ENCODE measurements at regions not wholly inside any gene's neighbourhood (a gene's known extent, or its start where the extent isn't known, plus 50 kb on each side); places are given as distances from the start of the nearest gene placed in this dataset.

DNA sequence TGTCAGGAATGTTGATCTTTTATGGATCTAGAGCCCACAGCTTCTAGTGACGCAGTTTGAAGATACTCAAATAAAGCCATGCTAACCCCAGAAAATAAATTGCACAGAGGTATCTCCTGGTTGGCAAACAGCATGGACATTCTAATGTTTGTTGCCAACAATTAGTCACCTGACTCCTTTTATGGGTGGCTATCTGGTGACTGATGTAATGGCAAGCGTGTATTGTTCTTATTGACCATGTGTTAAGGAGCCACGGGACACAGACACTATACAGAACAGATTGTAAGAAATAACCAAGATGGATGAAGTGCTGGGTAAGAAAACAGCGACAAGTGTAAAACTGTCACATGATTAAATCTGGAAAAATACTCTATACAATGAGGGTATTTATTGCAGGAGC, 401.3 kb upstream of the PDE3A start:
- TF ChIP-seq, protein P1, sequence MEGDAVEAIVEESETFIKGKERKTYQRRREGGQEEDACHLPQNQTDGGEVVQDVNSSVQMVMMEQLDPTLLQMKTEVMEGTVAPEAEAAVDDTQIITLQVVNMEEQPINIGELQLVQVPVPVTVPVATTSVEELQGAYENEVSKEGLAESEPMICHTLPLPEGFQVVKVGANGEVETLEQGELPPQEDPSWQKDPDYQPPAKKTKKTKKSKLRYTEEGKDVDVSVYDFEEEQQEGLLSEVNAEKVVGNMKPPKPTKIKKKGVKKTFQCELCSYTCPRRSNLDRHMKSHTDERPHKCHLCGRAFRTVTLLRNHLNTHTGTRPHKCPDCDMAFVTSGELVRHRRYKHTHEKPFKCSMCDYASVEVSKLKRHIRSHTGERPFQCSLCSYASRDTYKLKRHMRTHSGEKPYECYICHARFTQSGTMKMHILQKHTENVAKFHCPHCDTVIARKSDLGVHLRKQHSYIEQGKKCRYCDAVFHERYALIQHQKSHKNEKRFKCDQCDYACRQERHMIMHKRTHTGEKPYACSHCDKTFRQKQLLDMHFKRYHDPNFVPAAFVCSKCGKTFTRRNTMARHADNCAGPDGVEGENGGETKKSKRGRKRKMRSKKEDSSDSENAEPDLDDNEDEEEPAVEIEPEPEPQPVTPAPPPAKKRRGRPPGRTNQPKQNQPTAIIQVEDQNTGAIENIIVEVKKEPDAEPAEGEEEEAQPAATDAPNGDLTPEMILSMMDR (IDR thresholded peaks at IDR 0.05), result no peak
- intact Hi-C loops (cut with DNase I), result no loop called here
- H3K9me3 ChIP-seq, result peaks cover 0 to 5% (median 0%) of the 10 kb centered on the region in 11 donors
- H3K4me3 ChIP-seq, result no peak overlapping the region
- DNase-seq (no peak), ATAC-seq (peak in 1 of 8 donors; percentile 30)
- no peaks in the 10 kb centered on the region for H3K27me3 ChIP-seq
- 74 to 76% methylated on average over 4 of the region's 4 CpGs for WGBS, 2 donors
- no peak overlapping the region for H3K27ac ChIP-seq
- H3K36me3 ChIP-seq, result no peaks in the 10 kb centered on the region
- H3K4me1 ChIP-seq, result peaks cover 0 to 21% (median 6%) of the 10 kb centered on the region in 9 donors

DNA sequence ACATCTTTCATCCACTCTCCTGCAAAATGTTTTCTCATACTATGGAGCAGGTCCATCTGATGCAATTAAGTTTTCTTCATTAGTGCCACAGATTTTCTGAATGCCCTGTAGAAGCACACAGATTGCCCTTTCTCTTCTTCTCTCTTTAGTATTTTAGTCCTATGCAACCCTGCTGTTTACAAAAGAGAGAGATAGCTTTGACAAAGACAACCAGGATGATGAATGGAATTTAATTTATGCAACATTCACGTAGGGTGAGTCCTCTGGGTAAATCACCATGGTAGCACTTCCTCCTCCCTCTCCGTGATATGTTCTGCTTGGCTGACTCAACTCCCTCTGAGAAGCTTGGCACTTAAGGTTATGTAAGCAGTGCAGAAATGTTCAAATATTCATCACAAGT, 400.9 kb upstream of the PDE3A start:
- no peak overlapping the region for H3K27ac ChIP-seq
- H3K9me3 ChIP-seq, result peaks cover 0 to 5% (median 0%) of the 10 kb centered on the region in 11 donors
- TF ChIP-seq, protein P1 (IDR thresholded peaks at IDR 0.05), result no peak
- H3K4me1 ChIP-seq, result peaks cover 0 to 21% (median 6%) of the 10 kb centered on the region in 9 donors
- H3K4me3 ChIP-seq, result no peak overlapping the region
- DNase-seq, result no peak
- WGBS, 2 donors, result 8 to 18% methylated on average over 2 of the region's 2 CpGs
- H3K27me3 ChIP-seq, result no peaks in the 10 kb centered on the region
- intact Hi-C loops (cut with DNase I), result no loop called here
- peak in 6 of 8 donors; percentile 46 to 92 (median 60) for ATAC-seq
- no peaks in the 10 kb centered on the region for H3K36me3 ChIP-seq

DNA sequence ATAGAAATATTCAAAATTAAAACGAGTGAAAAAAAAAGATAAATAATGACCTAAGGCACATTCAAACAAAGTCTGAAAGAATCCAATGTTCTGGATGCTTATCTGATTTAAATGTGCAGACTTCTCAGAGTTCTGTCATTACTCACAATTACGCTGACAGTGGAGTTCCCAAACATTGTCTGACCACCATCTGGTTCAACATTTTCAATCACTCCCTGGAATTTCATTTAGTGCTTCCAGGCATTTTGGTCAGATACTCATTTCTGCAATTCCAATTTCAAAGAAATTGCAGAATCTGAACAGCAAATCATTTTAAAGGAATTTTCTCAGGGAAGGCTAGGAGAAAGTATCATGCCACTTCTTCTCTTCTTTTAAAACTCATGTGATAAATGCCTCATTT, 398.2 kb upstream of the PDE3A start:
- Histone ChIP-seq H3K9me3 (peaks cover 0 to 5% (median 0%) of the 10 kb centered on the region in 11 donors), H3K4me3 (no peak overlapping the region), H3K4me1 (peaks cover 0 to 21% (median 6%) of the 10 kb centered on the region in 9 donors), H3K27me3 (no peaks in the 10 kb centered on the region), H3K36me3 (no peaks in the 10 kb centered on the region), H3K27ac (no peak overlapping the region)
- ATAC-seq (peak in 1 of 8 donors; percentile 33), DNase-seq (no peak)
- intact Hi-C loops (cut with DNase I), result no loop called here
- WGBS, 2 donors, result 41 to 69% methylated on average over 2 of the region's 2 CpGs
- TF ChIP-seq, protein P1 (IDR thresholded peaks at IDR 0.05), result no peak

DNA sequence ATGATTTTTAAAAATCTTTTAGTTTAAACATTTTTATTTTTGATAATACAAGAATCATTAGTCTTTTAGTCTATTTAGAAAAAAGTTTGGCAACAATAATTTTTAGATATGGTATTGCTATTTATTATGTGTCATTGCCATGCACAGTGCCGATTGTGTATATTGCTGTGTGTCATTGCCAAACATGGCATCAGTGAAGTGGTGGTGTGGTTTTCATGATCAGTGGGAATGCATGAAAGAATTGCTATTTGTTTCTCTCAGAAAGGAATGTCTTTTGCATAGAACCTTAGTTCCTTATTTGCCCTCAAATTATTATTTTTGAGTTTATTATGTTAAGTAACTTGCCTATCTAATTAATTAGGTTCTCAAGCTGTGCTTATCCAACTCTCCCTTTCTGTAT, 397.5 kb upstream of the PDE3A start:
- Histone ChIP-seq H3K4me3 (no peak overlapping the region), H3K27me3 (no peaks in the 10 kb centered on the region), H3K27ac (no peak overlapping the region), H3K36me3 (no peaks in the 10 kb centered on the region), H3K4me1 (peaks cover 0 to 21% (median 6%) of the 10 kb centered on the region in 9 donors), H3K9me3 (peaks cover 0 to 5% (median 0%) of the 10 kb centered on the region in 11 donors)
- 83% methylated on average over 1 of the region's 1 CpG for WGBS, 2 donors
- intact Hi-C loops (cut with DNase I), result no loop called here
- TF ChIP-seq, protein P1 (IDR thresholded peaks at IDR 0.05), result no peak
- no peak for ATAC-seq
- DNase-seq, result no peak

All from heart right ventricle (tissue), 16 donors.